Natural killer cell (primary cell): ENCODE measurements at regions not wholly inside any gene's neighbourhood (a gene's known extent, or its start where the extent isn't known, plus 50 kb on each side); places are given as distances from the start of the nearest gene placed in this dataset.

Experiments
- ATAC-seq, 3 donors: fragments of 150-1000 bp in 2 of 3; fragments of 200-7000 bp in 1 of 3; cut with Tn5 transposase; 1 replicate in 1 of 3; 2 replicates in 2 of 3; pipeline ENCODE4 v1.10.0; 2021; ENCODE audit warnings: mild to moderate bottlenecking in 2 of 3, moderate library complexity in 2 of 3
- DNase-seq, 2 donors: peaks; one replicate each; pipeline versions ENCODE4 v3.0.0 to v3.0.0-alpha.2; 2013 to 2021; ENCODE audit warnings: mixed read lengths in 1 of 2
- H3K27ac ChIP-seq: one replicate; pipeline ENCODE4 v1.5.1; 2013; ENCODE audit warnings: mild to moderate bottlenecking, low read length
- H3K27me3 ChIP-seq: one replicate; pipeline ENCODE4 v1.6.1; 2013; ENCODE audit warnings: low read length; ENCODE audit not compliant: control insufficient read depth, insufficient read depth
- H3K36me3 ChIP-seq: one replicate; pipeline ENCODE4 v1.6.1; 2013; ENCODE audit warnings: low read length; ENCODE audit not compliant: control insufficient read depth, insufficient read depth
- H3K4me1 ChIP-seq: one replicate; pipeline ENCODE4 v1.6.1; 2013; ENCODE audit warnings: low read length; ENCODE audit not compliant: control insufficient read depth, insufficient read depth
- H3K4me3 ChIP-seq: one replicate; pipeline ENCODE4 v1.5.1; 2013; ENCODE audit warnings: low read length
- H3K9me3 ChIP-seq: one replicate; pipeline ENCODE4 v1.6.1; 2013; ENCODE audit warnings: low read length; ENCODE audit not compliant: control insufficient read depth, insufficient read depth
- H3K27ac Mint-ChIP-seq, 2 donors: one replicate each; pipeline ENCODE4 v1.8.0; 2022; ENCODE audit warnings: mild to moderate bottlenecking in 2 of 2, mixed read lengths in 2 of 2, moderate library complexity in 1 of 2
- H3K27me3 Mint-ChIP-seq, 2 donors: one replicate each; pipeline ENCODE4 v1.8.0; 2022; ENCODE audit warnings: low read depth in 2 of 2, mixed read lengths in 2 of 2
- H3K36me3 Mint-ChIP-seq: one replicate; pipeline ENCODE4 v1.8.0; 2022; ENCODE audit warnings: mixed read lengths
- H3K4me1 Mint-ChIP-seq, 2 donors: one replicate each; pipeline ENCODE4 v1.8.0; 2022; ENCODE audit warnings: mixed read lengths in 2 of 2
- H3K4me3 Mint-ChIP-seq: one replicate; pipeline ENCODE4 v1.8.0; 2022; ENCODE audit warnings: mild to moderate bottlenecking, moderate library complexity, mixed read lengths
- H3K9me3 Mint-ChIP-seq, 2 donors: one replicate each; pipeline ENCODE4 v1.8.0; 2022; ENCODE audit warnings: mixed read lengths in 2 of 2
- CTCF ChIP-seq: fragments of 200-600 bp; IDR thresholded peaks from one replicate; pipeline ENCODE4 v1.8.0; 2022; ENCODE audit warnings: antibody characterized with exemption
- WGBS: methylation state at CpG from one replicate; pipeline ENCODE4 v1.1.7; 2013; ENCODE audit warnings: missing lambda C conversion rate; ENCODE audit not compliant: insufficient coverage; 5-methylcytosine and 5-hydroxymethylcytosine counted together
- intact Hi-C: fragments of 100-400 bp; cut with micrococcal nuclease; formaldehyde crosslinking; loops from one replicate; pipeline ENCODE4 v1.14.2; 2022

DNA sequence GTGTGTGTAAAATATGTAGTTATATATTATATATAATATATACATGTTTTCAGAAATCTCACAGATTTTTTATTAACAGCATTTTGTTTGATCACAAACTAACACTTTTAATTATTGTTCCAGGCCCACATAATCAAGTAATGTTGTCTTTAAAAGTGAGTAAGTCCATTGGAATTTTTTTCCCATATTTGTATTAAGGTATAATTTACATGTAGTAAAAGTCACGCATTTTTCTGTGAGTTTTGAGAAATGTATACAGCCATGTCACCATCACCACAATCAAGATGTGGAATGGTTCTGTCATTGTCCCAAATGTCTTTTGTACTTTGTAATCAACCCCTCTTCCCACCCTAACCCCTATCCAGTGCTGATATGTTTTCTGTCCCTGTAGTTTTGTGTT, 120.0 kb upstream of the RFC3 start:
- no peak for TF ChIP-seq CTCF
- intact Hi-C loops: no loop called here
- no peaks in the 10 kb centered on the region for H3K27me3 ChIP-seq
- no peaks in the 10 kb centered on the region for H3K4me1 Mint-ChIP-seq
- no peak for ATAC-seq
- no peak overlapping the region for H3K4me3 ChIP-seq
- WGBS: no CpG with 5 or more reads among the region's 1 CpG
- H3K4me1 ChIP-seq: no peaks in the 10 kb centered on the region
- H3K36me3 ChIP-seq: no peaks in the 10 kb centered on the region
- H3K27ac ChIP-seq: no peak overlapping the region
- no peak for DNase-seq
- H3K9me3 ChIP-seq: no peaks in the 10 kb centered on the region
- no peak overlapping the region for H3K4me3 Mint-ChIP-seq
- peaks cover 0 to 6% of the 10 kb centered on the region in 2 donors for H3K9me3 Mint-ChIP-seq
- H3K27me3 Mint-ChIP-seq: peaks cover 2 to 13% of the 10 kb centered on the region in 2 donors
- H3K36me3 Mint-ChIP-seq: no peaks in the 10 kb centered on the region
- H3K27ac Mint-ChIP-seq: no peak overlapping the region

DNA sequence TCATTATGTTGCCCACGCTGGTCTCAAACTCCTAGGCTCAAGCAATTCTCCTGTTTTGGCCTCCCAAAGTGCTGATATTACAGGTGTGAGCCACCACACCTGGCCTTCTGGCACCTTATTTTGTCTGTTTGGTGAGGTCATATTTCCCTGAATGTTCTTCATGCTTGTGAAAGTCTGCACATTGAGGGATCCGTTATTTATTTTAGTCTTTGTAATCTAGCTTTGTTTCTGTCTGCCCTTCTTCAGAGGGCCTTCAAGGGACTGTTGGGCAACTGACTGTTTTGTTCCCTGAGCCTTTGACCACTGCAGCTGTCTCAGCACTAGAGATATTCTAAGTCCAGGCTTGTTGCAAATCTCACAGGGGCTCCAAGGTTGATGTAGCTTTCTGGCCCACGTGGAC, 110.5 kb upstream of the RFC3 start:
- H3K4me1 ChIP-seq: no peaks in the 10 kb centered on the region
- no peak overlapping the region for H3K4me3 ChIP-seq
- H3K27me3 ChIP-seq: no peaks in the 10 kb centered on the region
- H3K9me3 Mint-ChIP-seq: peaks cover 3 to 5% of the 10 kb centered on the region in 2 donors
- H3K27ac Mint-ChIP-seq: no peak overlapping the region
- no peak for ATAC-seq
- peaks cover 0 to 32% of the 10 kb centered on the region in 2 donors for H3K27me3 Mint-ChIP-seq
- H3K36me3 Mint-ChIP-seq: peaks cover 21% of the 10 kb centered on the region
- no peaks in the 10 kb centered on the region for H3K4me1 Mint-ChIP-seq
- no peak overlapping the region for H3K27ac ChIP-seq
- no peaks in the 10 kb centered on the region for H3K36me3 ChIP-seq
- WGBS: 95% methylated on average over 3 of the region's 3 CpGs
- H3K4me3 Mint-ChIP-seq: no peak overlapping the region
- intact Hi-C loops: no loop called here
- no peak for TF ChIP-seq CTCF
- no peak for DNase-seq
- H3K9me3 ChIP-seq: no peaks in the 10 kb centered on the region

- peaks cover 5 to 19% of the 10 kb centered on the region in 2 donors for H3K27me3 Mint-ChIP-seq
- no peak overlapping the region for H3K27ac Mint-ChIP-seq
- Histone ChIP-seq H3K36me3 (no peaks in the 10 kb centered on the region), H3K4me1 (no peaks in the 10 kb centered on the region), H3K9me3 (no peaks in the 10 kb centered on the region), H3K27ac (no peak overlapping the region), H3K4me3 (no peak overlapping the region), H3K27me3 (no peaks in the 10 kb centered on the region)
- H3K4me1 Mint-ChIP-seq: no peaks in the 10 kb centered on the region
- no peak for TF ChIP-seq CTCF
- H3K9me3 Mint-ChIP-seq: peaks cover 5 to 7% of the 10 kb centered on the region in 2 donors
- DNase-seq: no peak
- no peak for ATAC-seq
- 91% methylated on average over 1 of the region's 1 CpG for WGBS
- intact Hi-C loops: no loop called here
- H3K4me3 Mint-ChIP-seq: no peak overlapping the region
- H3K36me3 Mint-ChIP-seq: peaks cover 14% of the 10 kb centered on the region
Observed at GRCh38 chr13:33710924-33711323, 107.0 kb upstream of the RFC3 start.

DNA sequence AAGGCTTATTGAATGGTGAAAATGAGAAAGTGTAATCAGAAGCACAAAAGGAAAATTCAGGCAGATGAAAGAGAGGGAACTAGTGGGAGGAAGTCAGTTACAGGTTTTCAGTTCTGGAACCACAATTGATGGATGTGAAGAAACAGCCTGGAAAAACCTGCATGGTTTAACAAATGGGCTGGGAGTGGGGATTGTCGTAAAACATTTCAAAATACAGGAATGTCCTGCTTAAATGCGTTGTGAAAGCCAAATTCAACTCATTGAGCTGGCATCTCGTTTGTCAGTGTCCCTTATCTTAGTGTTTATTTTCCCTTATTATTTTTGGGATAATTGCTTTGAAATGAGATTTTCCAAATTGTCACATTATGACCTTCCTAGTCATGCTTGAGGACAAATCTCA, 106.5 kb upstream of the RFC3 start:
- peaks cover 9% of the 10 kb centered on the region for H3K36me3 Mint-ChIP-seq
- H3K4me3 Mint-ChIP-seq: no peak overlapping the region
- DNase-seq: no peak
- Histone ChIP-seq H3K4me1 (no peaks in the 10 kb centered on the region), H3K4me3 (no peak overlapping the region), H3K9me3 (no peaks in the 10 kb centered on the region), H3K27me3 (no peaks in the 10 kb centered on the region), H3K27ac (no peak overlapping the region), H3K36me3 (no peaks in the 10 kb centered on the region)
- intact Hi-C loops: no loop called here
- peaks cover 8 to 14% of the 10 kb centered on the region in 2 donors for H3K27me3 Mint-ChIP-seq
- H3K4me1 Mint-ChIP-seq: no peaks in the 10 kb centered on the region
- H3K27ac Mint-ChIP-seq: no peak overlapping the region
- 60% methylated on average over 2 of the region's 3 CpGs for WGBS
- peaks cover 5 to 6% of the 10 kb centered on the region in 2 donors for H3K9me3 Mint-ChIP-seq
- ATAC-seq: no peak
- no peak for TF ChIP-seq CTCF
